Suprapubic skin (tissue), 4 donors: ENCODE measurements at regions not wholly inside any gene's neighbourhood (a gene's known extent, or its start where the extent isn't known, plus 50 kb on each side); places are given as distances from the start of the nearest gene placed in this dataset.

Source experiments
- DNase-seq, 2 donors: peaks; one replicate each; pipeline ENCODE4 v3.0.0-alpha.2; 2019; ENCODE audit warnings: low spot score in 2 of 2
- H3K27ac ChIP-seq: fragments of 200-600 bp; sonication (generic); one replicate; pipeline ENCODE4 v1.5.1; 2019
- H3K27me3 ChIP-seq: fragments of 200-600 bp; sonication (generic); one replicate; pipeline ENCODE4 v1.5.1; 2019
- H3K36me3 ChIP-seq: fragments of 200-600 bp; sonication (generic); one replicate; pipeline ENCODE4 v1.5.1; 2019
- H3K4me1 ChIP-seq: fragments of 200-600 bp; sonication (generic); one replicate; pipeline ENCODE4 v1.5.1; 2019
- H3K4me3 ChIP-seq: fragments of 200-600 bp; sonication (generic); one replicate; pipeline ENCODE4 v1.5.1; 2019; ENCODE audit warnings: mild to moderate bottlenecking
- H3K9me3 ChIP-seq: fragments of 200-600 bp; sonication (generic); one replicate; pipeline ENCODE4 v1.5.1; 2019
- EP300 ChIP-seq: sonication (generic); formaldehyde crosslinking; IDR thresholded peaks from one replicate; pipeline ENCODE4 v1.6.1; 2017; ENCODE audit warnings: antibody characterized with exemption
- POLR2A ChIP-seq, 2 donors: fragments of 450-650 bp; IDR thresholded peaks; one replicate each; pipeline ENCODE4 v1.6.1; 2017; ENCODE audit warnings: antibody characterized with exemption in 2 of 2, mild to moderate bottlenecking in 2 of 2, moderate library complexity in 2 of 2
- POLR2AphosphoS5 ChIP-seq, 3 donors: sonication (generic); formaldehyde crosslinking; IDR thresholded peaks; one replicate each; pipeline ENCODE4 v1.6.1; 2017; ENCODE audit warnings: antibody characterized with exemption in 3 of 3
- WGBS: methylation state at CpG from one replicate; pipeline ENCODE4 v1.1.5; 2018; 5-methylcytosine and 5-hydroxymethylcytosine counted together
- TF ChIP-seq, protein P1 (sequence below), 2 donors: fragments of 200-600 bp in 1 of 2; fragments of 450-650 bp in 1 of 2; sonication (generic) in 1 of 2; IDR thresholded peaks; one replicate each; pipeline ENCODE4 v1.5.1; 2016 to 2019; ENCODE audit warnings: antibody characterized with exemption in 2 of 2, mild to moderate bottlenecking in 1 of 2, moderate library complexity in 1 of 2

DNA sequence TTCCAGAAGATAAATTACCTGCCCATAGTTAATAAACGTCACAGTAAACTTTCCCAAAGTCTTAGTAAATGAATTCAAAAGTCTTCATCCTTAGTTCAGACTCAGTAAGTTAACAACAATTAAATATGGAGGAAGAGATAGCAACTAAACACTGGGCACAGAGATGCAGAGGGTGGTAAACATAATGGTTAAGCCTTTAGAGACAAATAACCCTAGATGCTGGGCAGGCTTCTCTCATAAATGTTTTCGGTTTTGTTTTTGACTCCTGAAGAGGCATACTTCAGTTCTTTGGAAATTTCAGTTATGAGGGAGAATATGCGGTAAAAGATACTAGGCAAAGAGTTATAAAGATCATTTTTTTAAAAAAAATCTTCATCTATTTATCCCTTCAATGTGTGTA is 369.8 kb downstream of the FRK start:
- Histone ChIP-seq H3K9me3 (peaks cover 7% of the 10 kb centered on the region), H3K36me3 (no peaks in the 10 kb centered on the region), H3K4me1 (no peaks in the 10 kb centered on the region), H3K4me3 (no peak overlapping the region), H3K27me3 (no peaks in the 10 kb centered on the region), H3K27ac (no peak overlapping the region)
- TF ChIP-seq EP300: no peak
- WGBS: 77% methylated on average over 3 of the region's 3 CpGs
- DNase-seq: no peak

DNA sequence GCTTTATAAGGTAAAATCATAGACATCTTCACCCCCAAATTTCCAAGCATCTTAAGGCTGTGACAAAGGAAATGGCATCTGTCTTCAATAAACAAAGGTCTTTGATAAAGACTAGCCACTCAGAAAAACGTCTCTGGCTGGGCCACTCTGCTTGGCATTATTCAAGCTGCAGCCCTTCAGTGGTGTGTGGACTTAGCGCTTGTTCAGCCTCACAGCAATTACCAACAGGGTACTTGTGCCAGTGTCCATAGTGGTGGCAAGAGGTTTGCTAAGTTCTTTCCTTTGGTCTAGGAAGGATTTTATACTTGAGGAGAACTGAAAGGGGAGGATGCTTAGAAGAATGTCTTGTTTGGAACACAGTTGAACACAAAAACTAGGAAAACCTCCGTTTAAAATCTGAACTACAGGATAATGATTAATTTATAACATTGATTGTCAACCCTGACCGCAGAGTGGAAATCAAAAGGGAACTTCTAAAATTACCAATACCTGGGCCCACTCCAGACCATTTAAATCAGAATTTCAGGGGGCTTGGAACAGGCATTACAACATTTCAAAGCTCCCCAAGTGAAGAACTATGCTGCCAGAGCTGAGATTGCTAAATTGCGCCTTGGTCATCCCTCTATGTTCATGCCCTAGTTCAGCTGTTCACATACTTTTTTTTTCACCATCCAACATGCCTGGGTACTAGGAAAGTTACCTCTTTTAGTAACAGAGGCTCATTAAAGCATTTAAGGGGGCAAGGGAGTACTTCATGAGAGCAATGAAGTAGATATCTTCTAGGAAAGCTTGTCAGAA is 378.5 kb downstream of the FRK start:
- Histone ChIP-seq H3K4me1 (peaks cover 2% of the 10 kb centered on the region), H3K9me3 (no peaks in the 10 kb centered on the region), H3K27me3 (no peaks in the 10 kb centered on the region), H3K27ac (no peak overlapping the region), H3K36me3 (no peaks in the 10 kb centered on the region), H3K4me3 (no peak overlapping the region)
- DNase-seq: no peak
- WGBS: 69% methylated on average over 5 of the region's 5 CpGs
- TF ChIP-seq, protein P1, sequence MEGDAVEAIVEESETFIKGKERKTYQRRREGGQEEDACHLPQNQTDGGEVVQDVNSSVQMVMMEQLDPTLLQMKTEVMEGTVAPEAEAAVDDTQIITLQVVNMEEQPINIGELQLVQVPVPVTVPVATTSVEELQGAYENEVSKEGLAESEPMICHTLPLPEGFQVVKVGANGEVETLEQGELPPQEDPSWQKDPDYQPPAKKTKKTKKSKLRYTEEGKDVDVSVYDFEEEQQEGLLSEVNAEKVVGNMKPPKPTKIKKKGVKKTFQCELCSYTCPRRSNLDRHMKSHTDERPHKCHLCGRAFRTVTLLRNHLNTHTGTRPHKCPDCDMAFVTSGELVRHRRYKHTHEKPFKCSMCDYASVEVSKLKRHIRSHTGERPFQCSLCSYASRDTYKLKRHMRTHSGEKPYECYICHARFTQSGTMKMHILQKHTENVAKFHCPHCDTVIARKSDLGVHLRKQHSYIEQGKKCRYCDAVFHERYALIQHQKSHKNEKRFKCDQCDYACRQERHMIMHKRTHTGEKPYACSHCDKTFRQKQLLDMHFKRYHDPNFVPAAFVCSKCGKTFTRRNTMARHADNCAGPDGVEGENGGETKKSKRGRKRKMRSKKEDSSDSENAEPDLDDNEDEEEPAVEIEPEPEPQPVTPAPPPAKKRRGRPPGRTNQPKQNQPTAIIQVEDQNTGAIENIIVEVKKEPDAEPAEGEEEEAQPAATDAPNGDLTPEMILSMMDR (IDR thresholded peaks at IDR 0.05): no peak
- no peak for TF ChIP-seq POLR2A (IDR thresholded peaks at IDR 0.05)
- TF ChIP-seq EP300: no peak
- TF ChIP-seq POLR2AphosphoS5 (IDR thresholded peaks at IDR 0.05): no peak

DNA sequence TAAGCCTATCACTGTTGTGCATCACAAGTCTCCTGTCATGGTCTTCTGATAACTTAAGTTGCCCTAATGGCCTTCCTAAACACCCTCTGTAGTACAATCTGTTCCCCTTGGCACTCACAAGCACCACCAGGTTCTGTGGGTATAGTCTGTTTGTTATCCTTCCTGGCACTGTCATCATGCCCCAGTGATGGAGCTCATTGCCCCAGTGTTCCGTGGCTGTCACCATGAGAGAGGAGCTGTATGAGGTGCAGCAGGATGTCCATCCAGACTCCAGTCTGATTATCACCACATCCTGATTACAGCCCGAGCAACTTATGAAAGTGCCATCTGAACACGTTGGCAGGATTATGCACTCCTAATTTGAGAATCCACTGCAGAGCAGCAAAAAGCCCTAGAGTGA is 380.1 kb downstream of the FRK start:
- H3K27ac ChIP-seq: no peak overlapping the region
- no peaks in the 10 kb centered on the region for H3K9me3 ChIP-seq
- no peaks in the 10 kb centered on the region for H3K36me3 ChIP-seq
- no peak for DNase-seq
- TF ChIP-seq EP300 (no peak), POLR2AphosphoS5 (IDR thresholded peaks at IDR 0.05) (no peak), POLR2A (IDR thresholded peaks at IDR 0.05) (no peak)
- TF ChIP-seq, protein P1 (IDR thresholded peaks at IDR 0.05): no peak
- H3K27me3 ChIP-seq: no peaks in the 10 kb centered on the region
- WGBS: 71% methylated on average over 3 of the region's 3 CpGs
- no peak overlapping the region for H3K4me3 ChIP-seq
- peaks cover 3% of the 10 kb centered on the region for H3K4me1 ChIP-seq

DNA sequence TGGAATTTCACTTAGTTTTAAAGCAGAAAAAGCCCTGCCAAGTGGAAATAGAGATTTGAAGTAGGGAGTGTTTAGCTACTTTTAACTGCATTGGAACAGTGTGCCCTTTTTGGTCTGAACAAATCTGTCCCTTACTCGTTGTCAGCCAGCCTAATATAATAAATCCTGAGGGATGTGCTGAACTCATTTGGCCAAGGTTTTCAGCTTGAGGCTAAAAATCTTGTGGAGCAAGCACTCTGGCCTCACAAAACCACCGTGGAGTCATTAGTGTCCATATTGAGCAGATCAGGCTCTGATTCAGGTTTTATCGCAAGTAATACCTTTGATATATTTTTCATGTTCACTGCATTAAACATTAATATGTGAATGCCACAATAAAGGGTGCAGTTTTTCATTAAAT is 383.5 kb downstream of the FRK start:
- no peaks in the 10 kb centered on the region for H3K27me3 ChIP-seq
- H3K27ac ChIP-seq: no peak overlapping the region
- peaks cover 3% of the 10 kb centered on the region for H3K4me1 ChIP-seq
- H3K36me3 ChIP-seq: no peaks in the 10 kb centered on the region
- 30% methylated on average over 3 of the region's 3 CpGs for WGBS
- H3K9me3 ChIP-seq: no peaks in the 10 kb centered on the region
- H3K4me3 ChIP-seq: no peak overlapping the region
- no peak for DNase-seq
- TF ChIP-seq, protein P1 (IDR thresholded peaks at IDR 0.05): no peak
- TF ChIP-seq POLR2A (IDR thresholded peaks at IDR 0.05) (no peak), POLR2AphosphoS5 (IDR thresholded peaks at IDR 0.05) (no peak), EP300 (no peak)

DNA sequence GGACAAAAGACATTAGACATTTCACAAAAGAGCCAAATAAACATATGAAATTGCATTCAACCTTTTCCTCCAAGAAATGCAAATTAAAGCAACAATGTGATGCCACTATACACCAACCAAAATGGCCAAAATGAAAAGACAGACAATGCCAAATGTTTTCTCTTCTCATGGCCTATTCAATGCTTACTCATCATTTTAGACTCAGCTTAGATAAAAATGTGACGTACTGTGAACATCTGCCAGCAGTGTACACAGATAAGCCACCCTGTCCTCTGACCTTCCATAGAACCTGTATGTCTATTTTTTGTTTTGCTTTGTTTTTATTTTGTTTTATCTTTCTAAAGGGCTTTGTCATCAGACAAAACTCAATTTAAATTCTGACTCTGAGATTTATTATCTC is 385.2 kb downstream of the FRK start:
- H3K4me1 ChIP-seq: peaks cover 3% of the 10 kb centered on the region
- TF ChIP-seq EP300: no peak
- TF ChIP-seq, protein P1 (IDR thresholded peaks at IDR 0.05): no peak
- TF ChIP-seq POLR2AphosphoS5 (IDR thresholded peaks at IDR 0.05): no peak
- no peak for TF ChIP-seq POLR2A (IDR thresholded peaks at IDR 0.05)
- no peaks in the 10 kb centered on the region for H3K27me3 ChIP-seq
- no peak overlapping the region for H3K27ac ChIP-seq
- no peaks in the 10 kb centered on the region for H3K9me3 ChIP-seq
- 79% methylated on average over 1 of the region's 1 CpG for WGBS
- no peak for DNase-seq
- H3K4me3 ChIP-seq: no peak overlapping the region
- no peaks in the 10 kb centered on the region for H3K36me3 ChIP-seq
